ENCODE measurements at regions not wholly inside any gene's neighbourhood (a gene's known extent, or its start where the extent isn't known, plus 50 kb on each side); places are given as distances from the start of the nearest gene placed in this dataset.

DNA sequence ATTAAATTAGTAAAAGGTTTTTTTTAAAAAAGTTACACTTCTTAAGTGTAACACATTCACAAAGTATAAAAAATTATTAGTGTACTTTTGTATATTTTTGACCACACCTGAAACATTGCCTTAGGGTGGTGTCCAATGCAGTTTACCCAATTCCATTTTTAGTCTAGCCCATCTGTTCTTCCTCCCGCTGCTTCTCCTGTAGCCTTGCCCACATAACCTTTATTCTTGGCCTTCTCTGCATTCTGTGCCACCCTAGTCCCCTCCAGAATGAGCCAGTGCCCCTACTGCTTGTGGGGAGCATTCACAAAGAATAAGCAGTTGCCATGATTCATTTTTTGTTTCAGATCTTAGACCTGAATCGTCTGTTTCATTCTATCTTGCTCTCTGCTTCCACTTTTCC lies 78.4 kb upstream of the MYT1L start:
- no peak for DNase-seq (ENCODE audit: low read depth, low spot score)
- H3K27ac ChIP-seq, result no peak overlapping the region

GRCh38 chr2:2405780-2406179 lies 74.7 kb upstream of the MYT1L start:
- no peak for DNase-seq (ENCODE audit: low read depth, low spot score)
- H3K27ac ChIP-seq, result no peak overlapping the region

- no peak overlapping the region for H3K27ac ChIP-seq
- no peak for DNase-seq (ENCODE audit: low read depth, low spot score)
Measured at GRCh38 chr2:2400286-2401038, 69.4 kb upstream of the MYT1L start.

GRCh38 chr2:2399396-2399795 lies 68.3 kb upstream of the MYT1L start:
- DNase-seq (ENCODE audit: low read depth, low spot score), result no peak
- no peak overlapping the region for H3K27ac ChIP-seq

GRCh38 chr2:2392332-2392731 lies 61.3 kb upstream of the MYT1L start:
- H3K27ac ChIP-seq, result no peak overlapping the region

DNA sequence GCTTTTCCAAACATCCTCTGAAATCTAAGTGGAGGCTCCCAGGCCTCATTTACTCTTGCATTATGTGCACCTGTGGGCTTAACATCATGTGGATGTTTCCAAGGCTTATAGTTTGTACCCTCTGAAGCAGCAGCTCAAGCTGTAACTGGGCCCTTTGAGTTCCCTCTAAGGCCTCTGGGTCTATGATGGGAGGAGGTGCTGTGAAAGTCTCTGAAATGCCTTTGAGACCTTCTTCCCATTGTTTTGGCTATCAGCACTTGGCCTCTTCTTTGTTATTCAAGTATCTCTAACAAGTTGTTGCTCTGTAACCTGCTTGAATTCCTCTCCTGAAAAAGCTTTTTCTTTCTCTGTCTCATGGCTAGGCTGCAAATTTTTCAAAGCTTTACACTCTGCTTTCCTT lies 58.1 kb upstream of the MYT1L start:
- no peak for DNase-seq (ENCODE audit: low read depth, low spot score)
- no peak overlapping the region for H3K27ac ChIP-seq

More at GRCh38 chr2:2392332-2392731, 61.3 kb upstream of the MYT1L start:
- DNase-seq (ENCODE audit: low read depth, low spot score), result no peak

Data from epithelial cell of prostate (primary cell).